ENCODE measurements at regions not wholly inside any gene's neighbourhood (a gene's known extent, or its start where the extent isn't known, plus 50 kb on each side); places are given as distances from the start of the nearest gene placed in this dataset.

GRCh38 chr2:39524061-39524460 lies 87.0 kb upstream of the MAP4K3 start:
- TF ChIP-seq CTCF (IDR thresholded peaks at IDR 0.05): no peak
- no peak for TF ChIP-seq POLR2AphosphoS5 (IDR thresholded peaks at IDR 0.05)
- no peak for TF ChIP-seq POLR2A (IDR thresholded peaks at IDR 0.05)

Measured in prostate gland (tissue), 2 donors.